AG20443 (cell line): ENCODE measurements at regions not wholly inside any gene's neighbourhood (a gene's known extent, or its start where the extent isn't known, plus 50 kb on each side); places are given as distances from the start of the nearest gene placed in this dataset.

Experiments used
- DNase-seq: peaks from one replicate; pipeline ENCODE4 v3.0.0; 2012; ENCODE audit warnings: low spot score, mixed read lengths

DNA sequence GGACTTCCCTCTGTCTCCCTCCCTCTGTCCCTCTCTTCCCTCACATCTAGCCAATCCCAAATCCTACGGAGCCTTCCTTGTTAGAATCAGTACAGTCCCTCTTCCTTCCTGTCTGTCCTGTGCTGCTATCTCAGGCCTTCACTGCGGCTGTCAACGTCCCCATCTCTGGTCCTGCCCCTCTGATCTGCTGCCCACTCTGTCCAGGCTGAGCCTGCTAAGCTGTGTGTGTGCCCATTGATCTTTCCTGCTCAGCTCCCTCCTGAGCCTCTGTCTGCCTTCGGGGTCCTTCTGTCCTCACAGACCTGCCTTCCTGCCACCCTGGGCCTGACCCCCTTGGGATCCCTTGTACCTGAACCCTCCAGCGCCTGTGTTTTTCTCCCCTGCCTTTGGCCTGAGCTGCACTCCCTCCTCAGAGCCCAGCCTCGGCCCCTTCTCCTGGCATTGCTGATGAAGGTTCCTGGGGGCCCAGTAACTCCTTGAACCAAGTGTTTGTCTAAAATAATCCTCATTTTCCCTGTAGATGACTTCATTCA lies 182.1 kb upstream of the SHH start:
- no peak for DNase-seq

DNA sequence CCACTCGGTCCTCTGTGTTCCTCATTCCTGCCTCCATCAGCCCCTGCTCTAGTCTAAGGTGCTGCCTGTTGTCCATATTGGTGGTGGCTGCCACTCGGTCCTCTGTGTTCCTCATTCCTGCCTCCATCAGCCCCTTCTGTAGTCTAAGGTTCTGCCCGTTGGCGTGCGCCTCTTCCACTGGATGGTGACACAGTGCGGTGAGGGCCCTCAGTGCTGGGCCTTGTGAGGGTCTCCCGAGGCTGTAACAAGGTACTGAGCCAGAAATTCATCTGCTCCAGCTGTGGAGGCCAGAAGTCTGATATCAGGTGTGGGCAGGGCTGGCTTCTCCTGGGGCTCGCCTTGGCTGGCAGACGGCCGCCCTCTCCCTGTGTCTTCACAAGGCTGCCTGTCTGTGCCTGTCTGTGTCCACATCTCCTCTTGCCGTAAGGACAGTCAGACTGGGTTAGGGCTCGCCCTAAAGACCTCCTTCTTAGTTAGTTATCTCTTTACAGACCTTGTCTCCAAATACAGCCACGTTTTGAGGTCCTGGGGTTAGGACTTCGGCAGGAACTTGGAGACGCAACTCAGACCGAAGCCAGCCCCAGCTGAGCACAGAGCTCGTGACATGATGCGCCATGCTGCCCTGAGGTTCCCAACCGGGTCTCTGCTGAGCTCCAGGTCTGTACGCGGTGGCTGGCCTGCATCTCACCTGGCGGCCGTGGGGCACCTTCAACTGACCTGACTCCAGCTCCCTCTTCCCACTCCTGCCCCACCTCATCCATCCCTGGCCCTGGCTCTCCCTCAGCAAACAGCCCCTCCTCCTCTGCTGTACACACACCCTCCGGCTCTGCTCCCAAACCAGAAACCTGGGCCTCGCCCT lies 181.4 kb upstream of the SHH start:
- DNase-seq, result no peak

DNA sequence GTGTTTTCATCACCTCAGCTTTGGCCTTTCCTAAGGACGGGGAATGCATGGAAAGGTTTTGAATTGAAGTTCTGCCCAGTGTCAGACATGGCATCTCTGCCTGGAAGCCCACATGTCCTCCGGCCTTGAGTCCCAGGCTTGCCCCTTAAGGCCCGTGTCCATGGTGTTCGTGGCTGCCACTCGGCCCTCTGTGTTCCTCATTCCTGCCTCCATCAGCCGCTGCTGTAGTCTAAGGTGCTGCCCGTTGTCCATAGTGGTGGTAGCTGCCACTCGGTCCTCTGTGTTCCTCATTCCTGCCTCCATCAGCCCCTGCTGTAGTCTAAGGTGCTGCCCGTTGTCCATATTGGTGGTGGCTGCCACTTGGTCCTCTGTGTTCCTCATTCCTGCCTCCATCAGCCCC lies 180.7 kb upstream of the SHH start:
- no peak for DNase-seq

DNA sequence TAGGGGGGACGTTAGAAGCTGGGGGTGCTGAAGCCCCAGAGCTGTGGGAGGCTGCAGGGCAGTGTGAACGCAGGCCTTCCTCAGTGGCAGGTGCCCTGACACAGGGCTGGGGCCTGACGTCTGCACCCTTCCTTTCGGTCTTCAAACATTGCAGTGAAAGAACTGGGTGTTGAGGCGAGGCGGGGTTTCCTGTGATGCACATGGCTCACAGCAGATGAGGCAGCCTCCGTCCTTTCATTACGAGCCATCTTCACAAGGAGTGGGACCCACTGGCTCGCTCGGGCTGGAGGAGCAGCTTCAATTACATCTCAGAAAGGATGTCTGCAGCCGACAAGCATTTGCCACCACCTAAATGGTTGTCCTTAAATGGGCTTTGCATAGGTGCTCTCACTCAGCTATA lies 180.3 kb upstream of the SHH start:
- no peak for DNase-seq

DNA sequence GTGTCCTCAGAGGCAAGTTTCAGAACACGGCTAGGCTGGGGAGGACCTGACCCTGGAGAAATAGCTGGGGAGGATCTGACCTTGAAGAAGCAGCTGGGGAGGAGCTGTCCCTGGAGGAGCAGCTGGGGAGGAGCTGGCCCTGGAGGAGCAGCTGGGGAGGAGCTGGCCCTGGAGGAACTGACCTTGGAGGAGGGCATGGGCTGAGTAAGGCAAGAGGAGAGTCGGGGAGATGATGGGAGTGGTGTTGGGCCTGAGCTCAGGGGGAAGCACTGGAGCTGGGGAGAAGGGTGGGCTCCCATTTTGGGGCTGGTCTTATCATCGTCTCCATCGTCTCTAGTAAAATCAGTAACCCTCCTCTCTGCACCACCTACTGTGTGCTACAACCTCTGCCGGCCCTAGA lies 179.8 kb upstream of the SHH start:
- no peak for DNase-seq

DNA sequence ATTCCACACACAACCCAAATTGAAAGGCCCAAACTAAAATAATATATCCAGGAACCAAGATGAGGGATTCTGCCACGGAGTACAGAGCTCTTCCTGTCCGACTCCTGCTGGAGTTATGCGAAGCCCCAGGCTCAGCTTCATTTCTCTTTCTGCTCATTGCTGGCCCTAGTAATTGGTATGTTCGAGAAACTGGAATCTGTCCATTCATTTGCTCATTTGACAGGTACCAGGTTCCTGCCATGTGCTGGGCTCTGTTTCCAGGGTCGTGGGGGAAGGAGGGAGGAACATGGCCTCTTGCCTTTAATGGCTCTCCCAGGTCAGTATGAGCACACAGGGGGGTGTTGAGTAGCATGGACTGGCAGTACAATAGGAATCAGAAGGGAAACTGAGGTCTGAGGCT lies 179.2 kb upstream of the SHH start:
- DNase-seq, result no peak

DNA sequence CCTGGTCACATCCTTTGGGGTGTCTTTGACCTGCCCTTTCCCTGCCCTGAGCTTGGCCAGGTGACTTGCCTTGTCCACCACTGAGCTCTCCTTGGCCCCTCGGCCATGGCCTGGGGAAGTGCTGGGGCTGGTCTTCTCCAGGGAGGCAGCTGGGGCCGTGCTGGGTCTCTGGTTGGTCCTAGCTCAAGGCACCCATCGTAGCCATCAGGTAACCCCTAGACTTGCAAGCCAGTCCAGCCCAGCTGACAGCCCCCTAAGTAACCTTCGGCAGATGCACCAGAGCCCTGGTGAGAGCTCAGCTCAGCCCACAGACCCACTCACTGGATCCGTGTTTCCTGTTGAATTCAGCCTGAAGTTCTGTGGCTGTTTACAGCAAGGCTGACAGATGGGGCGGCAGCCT lies 176.2 kb upstream of the SHH start:
- DNase-seq, result no peak

DNA sequence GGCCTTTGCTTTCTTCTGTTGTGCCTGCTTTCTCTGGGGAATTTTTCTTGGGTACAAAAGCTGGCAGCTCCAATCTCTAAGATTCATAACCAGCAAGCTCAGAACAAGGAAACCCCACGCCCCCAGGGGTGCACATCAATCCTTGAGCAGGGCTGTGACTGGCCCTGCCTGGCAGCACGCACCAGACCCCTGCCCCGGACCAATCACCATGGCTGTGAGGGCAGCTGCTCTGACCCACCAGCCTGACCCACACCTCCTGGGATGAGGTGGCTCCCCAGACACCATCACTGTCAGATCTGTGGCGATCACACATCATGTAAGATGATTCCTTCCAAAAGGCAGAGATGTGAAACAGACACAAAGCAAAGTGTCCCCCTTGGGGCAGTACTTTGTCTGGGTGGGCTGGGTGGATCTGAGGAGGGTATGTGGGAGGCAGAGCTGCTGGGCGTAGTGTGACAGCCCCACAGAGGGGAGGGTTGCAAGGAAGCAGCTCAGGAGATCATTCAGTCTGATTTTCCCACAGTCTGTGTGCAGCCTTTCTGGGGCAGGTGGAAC lies 175.5 kb upstream of the SHH start:
- no peak for DNase-seq

DNA sequence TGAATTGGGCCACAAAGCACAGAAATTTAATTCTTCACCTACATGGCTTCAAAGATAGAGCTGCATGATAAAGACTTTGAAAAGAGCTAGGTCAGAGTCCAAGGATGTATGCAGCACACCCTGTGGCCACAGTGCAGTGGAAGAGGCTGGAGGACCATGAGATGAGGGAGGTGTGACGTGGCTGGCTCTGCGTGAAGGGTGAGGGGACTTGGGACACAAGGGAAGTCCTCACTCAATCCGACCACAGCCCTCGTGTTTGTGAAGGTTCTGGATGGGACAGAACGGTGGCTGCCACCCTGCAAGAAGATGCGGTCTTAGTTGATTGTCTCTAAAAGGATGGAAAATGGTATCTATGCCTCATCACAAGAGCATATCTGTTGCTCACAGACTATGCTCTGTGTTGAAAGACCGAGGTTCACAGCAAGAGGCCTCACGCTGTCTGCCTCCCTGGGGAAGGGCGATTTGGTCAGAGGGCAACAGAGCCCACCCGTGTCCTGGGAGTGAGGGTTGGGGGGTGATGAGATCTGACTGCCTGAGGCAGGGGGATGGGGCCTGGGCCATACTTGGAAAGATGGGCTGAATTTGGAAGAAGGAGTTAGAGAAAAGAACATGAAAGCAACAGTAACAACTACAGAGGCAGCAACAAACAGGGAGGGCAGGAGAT lies 174.4 kb upstream of the SHH start:
- DNase-seq, result no peak

DNA sequence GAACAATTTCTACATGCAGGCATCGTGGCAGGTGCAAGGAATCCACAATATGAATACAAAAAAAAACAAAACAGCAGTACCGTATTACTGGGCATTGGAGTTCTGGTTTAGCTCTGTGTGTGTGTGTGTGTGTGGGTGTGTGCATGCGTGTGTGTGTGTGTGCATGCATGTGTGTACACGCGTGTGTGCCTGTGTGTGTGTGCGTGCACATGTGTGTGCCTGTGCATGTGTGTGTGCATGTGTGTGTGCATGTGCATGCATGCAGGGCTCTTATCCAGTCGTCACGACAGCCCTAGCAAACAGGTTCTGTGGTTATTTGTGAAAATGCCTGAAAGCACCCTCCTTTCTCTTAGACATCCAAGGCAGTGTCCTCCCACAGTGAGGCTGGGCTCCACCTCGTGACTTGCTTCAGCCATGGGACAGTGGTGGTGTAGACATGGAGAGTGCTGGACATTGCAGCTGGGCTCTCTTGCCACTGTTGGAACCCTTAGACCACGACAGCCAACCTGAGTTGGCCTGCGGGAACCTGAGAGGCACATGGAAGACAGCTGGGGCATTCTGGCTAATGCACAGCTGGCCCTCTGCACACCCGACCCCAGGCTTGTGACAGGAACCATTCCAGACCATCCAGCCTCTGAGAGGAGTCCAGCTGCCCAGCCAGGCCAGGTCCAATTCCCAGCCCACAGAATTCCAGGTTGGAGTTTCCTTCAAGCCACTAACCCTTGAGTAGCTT lies 173.4 kb upstream of the SHH start:
- no peak for DNase-seq

DNA sequence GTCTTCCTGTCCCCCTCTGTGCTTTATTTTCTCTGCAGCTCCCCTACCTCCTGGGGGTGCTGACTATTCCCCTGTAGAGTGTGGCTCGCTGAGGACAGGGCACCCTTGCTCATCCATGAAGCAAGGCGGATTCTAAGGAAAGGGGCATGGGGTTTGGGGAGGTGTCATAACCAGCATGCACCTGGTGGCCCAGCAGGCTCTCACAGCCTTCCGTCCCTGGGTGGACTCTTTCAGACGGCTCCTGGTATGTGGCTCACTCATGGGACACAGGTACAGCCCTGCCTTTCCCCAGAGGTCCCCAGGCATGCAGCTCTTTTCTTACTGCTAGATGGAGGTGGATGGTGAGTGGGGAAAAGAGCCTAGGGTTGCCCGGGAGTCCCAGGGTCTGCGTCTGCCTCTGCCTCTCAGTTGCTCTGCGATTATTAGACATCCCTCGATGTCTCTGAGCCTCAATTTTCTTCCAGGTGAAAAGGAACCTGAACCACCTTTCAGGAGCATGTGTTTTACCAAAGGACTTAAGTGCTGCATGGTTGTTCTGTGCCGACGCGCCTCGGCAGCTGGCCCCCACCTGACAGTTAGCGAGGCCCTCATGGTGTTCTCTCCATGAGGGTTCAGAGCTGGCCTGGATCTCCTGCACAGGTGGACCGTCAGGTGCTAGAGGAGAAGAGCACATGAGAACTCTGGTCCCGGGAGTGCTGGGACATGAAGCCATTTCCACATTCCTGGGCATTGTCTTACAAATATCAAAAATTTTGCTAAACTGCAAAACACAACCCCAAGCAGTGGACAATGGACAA lies 172.5 kb upstream of the SHH start:
- no peak for DNase-seq

DNA sequence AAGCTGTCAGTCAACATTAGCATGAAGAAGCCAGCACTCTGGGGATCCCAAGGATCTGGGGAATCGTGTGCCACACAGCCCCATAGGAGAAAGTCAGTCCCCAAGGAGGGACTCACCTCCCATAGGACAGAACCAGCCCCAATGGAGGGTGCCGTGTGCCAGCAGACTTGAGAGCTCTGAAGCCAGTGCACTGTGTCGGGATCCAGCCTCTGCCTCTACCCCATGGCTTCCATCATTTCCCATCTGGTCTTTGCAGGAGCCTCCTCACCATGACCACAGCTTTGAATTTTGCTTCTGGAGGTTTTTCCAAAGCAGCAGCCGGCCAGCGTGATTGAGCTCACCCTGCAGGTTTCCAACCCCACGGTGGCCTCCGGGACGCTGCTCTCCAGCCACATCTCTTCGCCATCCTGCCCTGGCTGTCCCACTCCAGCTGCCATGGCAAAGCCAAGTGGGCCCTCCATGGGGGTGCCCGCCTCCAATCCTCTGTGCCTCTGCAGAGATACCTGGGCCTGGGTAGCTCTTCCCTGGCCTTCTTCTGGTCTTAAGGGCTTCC lies 171.8 kb upstream of the SHH start:
- DNase-seq, result no peak

DNA sequence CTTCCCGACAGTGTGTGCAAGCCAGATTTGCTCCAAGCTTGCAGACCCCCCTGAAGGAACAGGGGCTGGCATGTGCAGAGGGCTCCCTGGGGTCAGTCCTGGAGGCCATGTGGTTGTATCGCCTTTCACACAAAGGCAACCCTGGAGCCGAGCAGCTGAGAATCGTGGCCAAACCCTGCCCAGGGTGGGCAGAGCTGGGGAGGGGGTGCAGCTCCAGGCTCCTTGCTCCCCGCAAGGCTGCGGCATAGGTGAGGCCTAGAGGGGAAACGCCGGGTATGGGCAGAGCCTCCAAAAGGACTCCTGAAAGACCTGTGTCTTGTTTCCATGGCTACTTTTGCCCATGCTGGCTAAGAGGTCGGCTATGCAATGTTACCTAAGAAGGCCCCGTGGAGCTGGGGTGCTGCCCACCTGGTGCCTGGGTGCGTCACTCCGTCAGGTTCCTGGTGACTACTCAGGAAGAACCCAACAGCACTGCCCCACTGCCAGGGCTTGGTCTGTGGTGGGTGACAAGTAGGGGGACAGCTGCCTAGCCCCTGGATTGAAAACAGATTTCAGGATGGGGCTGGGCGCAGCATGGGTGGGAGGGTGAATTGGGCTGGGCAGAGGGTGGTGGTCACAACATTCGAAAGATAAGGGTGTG lies 171.0 kb upstream of the SHH start:
- no peak for DNase-seq

DNA sequence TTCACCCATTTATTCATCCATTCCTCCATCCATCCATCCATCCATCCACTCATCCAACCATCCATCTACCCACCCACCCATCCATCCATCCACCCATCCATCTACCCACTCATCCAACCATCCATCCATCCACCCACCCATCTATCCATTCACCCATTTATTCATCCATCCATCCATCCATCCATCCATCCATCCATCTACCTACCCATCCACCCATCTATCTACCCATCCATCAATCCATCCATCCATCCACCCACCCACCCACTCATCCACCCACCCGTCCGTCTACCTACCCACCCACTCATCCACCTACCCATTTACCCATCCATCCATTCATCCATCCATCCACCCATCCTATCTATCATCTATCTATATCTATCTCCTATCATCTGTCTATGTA lies 169.4 kb upstream of the SHH start:
- DNase-seq, result no peak

DNA sequence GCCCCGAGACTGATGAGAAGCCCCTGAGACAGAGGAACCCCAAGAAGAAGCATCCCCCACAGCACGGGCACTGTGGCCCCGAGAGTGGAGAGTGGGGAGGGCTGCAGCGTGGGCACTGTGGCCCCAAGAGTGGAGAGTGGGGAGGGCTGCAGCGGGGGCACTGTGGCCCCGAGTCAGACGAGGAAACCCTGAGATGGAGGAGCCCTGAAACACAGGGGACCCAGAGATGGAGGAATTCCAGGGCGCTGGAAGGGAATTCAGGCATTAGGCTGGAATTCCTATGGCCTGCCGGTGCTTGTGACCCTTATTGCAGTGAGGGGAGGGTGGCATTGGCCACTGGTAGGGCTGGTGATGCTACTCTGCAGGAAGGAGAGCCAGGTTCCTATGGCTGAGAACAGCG lies 168.6 kb upstream of the SHH start:
- DNase-seq, result no peak

DNA sequence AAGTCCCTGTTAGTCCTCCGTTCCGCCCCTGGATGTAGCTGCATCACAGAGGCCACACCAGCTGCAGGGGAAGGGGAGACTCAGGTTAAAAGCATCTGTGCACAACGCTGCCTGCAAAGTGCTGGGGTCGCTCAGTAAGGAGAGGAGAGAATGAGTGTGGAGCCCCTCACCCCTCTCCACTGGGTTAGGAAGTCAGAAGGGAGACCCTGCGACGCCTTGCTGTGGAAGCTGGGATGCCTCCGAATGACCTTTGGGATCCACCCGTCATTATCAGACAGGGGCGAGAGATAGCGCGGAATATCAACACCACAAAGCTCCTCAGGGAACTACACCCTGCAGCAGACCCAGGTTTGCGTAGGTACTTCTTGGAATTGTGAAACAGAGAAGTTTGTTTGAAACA lies 167.7 kb upstream of the SHH start:
- DNase-seq, result no peak

DNA sequence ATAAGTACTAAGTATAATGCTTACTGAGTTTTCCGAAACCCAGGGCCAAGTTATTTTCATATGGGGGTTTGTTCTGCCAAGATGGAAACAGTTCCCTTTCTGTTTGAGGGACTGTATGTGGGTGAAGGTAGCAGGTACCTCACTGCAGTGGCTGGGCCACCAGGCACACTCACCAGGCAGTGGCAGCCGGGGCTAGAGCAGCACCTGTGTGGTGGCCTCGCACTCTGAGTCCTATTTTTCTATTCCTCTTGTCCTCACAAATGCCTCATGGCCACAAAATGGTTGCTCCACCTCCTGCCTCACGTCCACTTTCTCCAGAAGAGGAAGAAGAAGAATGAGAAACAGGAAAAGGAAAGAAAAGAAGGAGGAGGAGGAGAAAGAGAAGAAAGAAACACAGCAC lies 167.3 kb upstream of the SHH start:
- no peak for DNase-seq

DNA sequence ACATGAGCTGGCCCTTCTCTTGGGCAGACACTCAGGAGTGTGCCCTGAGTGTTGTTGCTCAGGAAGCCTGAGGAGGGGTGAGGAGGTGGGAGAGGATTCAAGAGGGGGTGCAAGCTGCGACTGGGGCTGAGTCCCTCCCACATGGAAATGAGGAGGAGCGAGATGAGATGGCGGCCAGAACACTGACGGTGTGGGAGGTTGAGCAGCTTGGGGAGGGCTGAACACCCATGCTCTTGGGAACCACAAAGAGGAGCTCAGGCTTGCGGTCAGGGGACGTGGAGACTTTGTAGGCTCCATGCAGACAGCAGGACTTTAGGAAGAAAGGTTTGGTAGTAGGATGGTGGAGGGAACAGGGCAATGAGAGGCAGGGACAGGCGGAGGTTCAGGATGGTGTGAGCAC lies 163.2 kb upstream of the SHH start:
- DNase-seq, result no peak

DNA sequence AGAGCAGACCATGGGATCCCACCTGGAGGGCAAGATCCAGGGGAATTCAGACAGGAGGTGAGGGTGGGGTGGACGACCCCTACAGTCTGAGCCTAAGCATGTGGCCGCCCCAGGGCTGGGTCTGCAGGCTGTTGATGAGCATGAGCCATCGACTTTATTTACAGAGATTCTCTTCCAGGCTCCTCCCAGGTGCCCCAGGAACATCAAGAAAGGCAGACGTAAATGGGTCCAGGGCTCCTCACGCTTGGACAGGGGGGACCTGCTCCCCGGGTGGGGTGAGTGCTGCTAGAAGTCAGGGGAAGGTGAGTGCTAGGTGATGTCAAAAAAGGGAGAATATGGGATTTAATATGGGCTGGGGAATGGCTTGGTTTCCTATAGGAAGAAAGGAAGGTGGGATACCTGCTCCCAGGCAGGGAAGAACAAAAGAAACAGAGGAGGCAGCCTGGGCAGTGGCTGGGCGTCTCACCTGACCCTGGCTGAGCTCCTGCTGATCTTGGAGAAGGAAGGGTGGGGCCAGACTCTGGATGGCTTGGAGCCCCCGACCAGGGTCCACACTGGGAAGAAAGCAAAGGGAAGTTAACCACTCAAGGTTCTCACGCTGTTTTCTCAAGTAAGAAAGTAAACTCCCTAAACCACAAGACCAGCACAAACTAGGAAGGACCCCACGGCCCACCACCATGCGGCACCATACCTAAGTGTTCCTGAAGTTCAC lies 162.1 kb upstream of the SHH start:
- DNase-seq, result no peak

DNA sequence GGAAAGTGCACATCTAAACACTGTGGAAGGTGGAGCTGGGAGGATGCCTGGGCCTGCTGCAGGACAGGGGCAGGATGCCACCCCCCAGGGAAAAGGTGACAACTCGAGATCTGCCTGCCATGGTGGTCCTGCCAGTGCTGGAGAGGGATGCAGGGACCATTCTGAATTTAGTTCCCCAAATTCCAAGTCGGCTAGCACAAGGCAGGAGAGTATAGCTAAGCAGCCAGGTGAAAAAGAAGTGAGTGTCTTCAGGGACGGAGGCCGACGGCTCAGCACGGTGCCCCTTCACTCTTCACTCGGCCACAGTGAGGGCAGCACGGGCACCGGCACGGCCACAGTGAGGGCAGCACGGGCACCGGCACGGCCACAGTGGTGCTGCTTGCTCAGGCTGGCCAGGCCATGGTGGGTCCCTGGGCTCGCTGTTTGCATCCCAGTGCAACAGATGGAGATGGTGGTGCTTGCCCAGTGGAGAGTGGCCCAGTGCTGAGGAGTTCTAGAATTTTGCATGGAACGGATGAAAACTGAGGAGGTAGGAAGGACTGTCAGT lies 161.3 kb upstream of the SHH start:
- DNase-seq, result no peak
